ENCODE measurements at regions not wholly inside any gene's neighbourhood (a gene's known extent, or its start where the extent isn't known, plus 50 kb on each side); places are given as distances from the start of the nearest gene placed in this dataset.

DNA sequence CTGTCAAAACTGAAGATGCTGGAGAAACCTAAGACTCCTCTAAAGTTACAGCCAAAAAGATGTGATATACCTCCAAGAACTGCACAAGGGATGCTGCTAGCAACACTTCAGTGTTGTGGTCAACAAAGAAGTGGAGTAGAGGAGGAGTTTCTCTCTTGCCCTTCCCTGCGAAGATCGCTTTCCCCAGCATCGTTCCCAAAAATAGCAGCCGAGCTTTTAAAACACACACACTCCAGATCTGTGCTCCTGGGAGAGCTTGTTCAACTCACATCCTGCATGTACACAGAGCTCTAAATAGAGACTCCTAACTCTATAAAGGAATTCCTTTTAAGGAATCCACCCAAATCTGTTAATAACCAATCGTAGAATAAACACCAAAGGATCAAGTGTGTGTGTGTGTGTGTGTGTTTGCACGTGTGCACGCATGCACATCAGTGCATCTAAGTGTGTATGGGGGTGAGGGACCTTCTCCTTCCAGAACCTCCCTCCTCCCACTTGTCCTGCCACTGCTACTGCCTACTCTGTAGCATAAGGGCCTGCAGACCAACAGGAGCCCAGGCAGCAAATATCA, 58.5 kb downstream of the PSMG1 start:
- DNase-seq (ENCODE audit: low spot score) = no peak

DNA sequence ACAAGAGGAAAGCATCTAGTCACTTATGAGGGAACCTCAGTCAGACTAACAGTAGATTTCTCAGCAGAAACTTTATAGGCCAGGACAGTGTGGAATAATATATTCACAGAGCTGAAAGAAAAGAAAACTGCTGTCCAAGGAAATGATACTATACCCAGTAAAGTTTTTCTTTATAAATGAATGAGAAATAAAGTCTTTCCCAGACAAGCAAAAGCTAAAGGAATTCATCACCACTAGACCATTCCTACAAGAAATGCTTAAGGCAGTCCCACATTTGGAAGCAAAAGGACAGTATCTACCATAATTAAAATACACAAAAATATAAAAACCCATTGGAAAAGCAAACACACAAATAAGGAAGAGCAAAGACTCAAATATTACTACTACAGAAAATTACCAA, 59.9 kb downstream of the PSMG1 start:
- DNase-seq (ENCODE audit: low spot score) = no peak

DNA sequence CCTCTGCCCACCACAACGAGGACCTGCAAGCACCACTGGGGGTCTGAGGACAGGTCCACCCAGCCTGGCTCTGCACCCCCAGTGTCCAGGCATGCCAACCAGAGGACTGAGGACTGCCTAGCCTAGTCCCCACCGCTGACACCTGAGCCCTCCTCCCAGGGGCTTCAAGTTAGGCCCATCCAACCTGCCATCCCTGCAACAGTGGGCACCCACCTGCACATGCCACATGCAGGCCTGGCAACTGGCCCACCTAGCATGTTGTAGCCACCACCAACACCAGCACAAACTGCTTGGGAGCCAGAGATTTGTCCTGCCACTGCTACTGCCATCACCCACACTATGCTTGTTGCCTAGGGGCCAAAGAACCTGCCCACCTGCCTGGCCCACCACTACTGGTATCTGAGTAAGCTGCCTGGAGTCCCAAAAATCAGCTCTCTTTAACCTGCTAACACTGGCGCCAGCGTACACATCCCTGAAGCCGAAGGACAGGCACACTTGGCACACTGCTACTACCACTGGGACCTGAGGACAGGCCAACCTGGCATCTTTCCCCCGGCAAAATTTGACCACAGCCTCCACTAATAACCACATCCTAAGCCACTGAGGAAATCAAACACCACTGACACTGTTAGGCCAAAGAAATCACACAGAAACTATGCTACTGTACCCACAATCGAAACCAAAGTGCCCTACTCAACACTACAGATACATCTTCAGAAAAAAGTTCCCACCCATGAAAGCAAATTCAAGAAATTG, 61.5 kb downstream of the PSMG1 start:
- no peak for DNase-seq (ENCODE audit: low spot score)

DNA sequence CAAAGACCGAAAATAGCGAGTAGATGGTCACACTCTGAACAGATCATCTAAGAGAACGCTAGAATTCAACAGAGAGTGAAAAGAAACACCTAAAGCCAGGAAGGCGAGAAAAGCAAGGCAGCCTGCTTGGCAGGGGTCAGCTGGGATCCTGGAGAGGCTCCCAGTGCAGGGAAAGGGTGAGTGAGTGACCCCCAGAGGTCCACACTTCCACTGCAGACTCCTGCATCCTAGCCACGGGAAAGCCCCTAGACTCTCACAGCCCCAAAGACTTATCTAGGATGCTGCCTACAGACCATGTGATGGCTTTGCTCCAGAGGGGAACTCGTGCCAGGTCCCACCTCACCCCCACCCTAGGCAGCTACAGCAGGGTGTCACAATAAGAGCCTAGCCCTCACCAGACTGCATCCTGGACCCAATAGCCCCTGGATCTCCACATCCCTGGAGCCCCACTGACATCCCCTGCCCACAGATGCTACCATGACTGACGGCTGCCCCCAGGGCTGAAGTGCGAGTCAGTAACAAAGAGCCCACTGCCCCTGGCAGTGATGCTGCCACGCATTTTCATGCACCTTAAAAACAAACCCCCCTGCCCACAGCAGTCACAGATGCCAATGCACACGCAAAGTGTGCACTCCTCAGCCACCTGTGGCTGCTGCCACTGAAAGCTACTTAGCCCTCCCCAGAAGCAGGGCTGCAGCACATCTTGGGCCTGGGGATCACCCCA, 62.2 kb downstream of the PSMG1 start:
- DNase-seq (ENCODE audit: low spot score) = no peak

DNA sequence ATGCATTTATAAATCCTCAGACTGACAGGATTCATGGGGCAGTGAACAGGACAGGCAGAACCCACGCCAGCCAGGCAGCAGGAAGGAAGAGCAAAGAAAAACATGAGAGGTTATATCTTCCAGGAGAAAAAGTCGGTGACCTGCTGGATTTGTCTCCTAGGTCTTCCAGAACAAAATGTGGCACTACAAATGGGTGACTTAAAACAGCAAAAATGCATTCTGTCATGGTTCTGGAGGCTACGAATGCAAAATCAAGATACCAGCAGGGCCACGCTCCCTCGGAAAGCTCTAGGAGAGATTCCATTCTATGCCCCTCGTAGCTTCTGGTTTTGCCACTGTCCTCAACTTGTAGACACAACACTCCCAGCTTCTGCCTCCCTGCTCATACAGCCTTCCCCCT, 63.4 kb downstream of the PSMG1 start:
- no peak for DNase-seq (ENCODE audit: low spot score)

DNA sequence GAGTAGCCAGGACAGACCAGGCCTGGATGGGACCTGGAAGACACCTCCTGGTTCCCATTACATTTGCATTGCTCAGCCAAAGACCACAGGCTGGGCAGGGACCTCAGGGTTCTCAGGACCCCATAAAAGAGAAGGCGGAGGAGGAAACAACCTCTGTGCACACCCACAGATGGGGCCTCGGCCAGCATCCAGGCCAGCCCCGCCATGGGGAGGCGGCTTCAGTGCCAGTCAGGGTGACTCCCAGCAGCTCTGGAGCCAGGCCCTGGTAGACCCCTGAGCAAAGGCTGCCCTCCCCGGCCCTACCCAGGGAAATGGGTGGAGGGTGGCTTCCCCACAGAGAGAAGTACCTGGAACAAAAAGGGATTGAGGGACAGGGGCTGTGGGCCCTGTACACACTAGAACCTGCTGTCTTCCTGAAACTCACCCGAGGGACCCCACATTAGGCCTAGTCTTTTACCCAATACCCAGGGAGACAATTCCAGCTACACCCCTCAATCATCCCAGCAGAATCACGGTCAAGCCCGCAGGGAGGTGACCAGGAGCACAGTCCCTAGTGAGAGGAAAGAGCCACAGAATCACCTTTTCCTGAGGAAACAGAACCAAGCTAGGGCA, 64.5 kb downstream of the PSMG1 start:
- no peak for DNase-seq (ENCODE audit: low spot score)

DNA sequence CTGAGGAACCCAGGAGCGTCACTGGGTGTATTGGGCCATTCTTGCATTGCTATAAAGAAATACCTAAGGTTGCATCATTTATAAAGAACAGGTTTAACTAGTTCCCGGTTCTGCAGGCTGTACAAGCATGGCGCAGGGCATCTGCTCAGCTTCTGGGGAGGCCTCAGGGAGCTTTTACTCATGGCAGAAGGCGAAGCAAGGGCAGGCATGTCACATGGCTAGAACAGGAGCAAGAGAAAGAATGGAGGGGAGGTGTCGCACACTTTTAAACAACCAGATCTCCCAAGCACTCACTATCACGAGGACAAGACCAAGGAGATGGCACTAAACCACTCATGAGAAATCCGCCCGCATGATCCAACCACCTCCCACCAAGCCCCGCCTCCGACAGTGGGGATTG, 65.2 kb downstream of the PSMG1 start:
- DNase-seq (ENCODE audit: low spot score) = no peak

DNA sequence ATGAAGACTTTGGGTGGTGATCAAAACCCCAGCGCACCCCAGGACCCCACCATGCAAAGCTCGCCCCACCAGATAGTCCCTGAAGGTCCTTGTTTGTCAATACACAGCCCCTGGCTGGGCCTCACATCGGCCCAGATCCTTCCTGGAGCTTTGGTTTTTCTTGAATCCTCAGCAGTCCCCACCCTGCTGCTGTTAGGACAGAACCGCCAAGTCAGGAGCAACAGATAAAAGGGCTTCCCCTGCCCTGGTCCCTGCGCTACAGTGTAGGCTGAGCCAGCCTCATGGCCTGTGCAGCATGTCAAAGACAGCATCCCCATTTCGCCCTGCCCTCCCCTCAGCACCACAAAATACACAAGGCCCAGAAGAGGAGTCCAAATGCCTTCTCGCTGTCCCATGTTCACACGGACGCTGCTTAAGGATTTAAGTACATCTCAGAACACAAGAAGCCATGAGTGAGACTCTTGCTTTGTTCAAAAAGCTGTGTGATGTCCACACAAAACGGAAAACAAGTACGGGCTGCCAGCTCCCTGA, 65.7 kb downstream of the PSMG1 start:
- DNase-seq (ENCODE audit: low spot score) = no peak

DNA sequence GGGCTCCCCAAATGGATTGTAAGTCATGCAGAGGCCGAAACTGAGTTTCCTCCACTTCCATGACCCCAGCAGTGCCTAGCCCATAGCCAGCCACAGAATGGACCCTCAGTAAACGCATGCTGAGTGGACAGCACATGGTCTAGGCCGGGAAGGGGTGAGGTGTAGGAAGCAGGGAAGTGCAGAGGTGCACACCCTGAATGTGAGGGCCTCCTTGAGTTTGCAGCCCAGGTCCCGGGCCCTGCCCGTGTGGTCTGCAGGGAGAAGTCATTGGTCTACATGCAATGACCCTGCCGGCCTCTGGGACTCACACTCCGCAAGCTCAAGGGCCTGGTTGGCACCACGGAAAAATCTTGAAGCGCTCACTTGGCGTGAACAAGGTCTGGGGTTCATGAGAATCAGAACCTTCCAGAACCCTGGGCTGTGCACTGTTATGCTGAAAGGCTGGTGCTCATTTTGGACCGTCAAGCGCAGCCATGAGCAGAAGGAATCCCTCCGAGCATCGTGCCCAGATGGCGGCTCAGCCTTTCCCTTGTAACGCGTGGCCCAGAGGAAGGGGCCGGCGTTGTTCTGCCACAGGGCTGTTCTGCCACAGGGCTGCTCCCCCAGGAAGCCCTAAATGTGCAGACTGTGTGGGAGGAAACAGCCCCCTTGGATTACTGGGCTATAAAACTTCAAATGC, 66.4 kb downstream of the PSMG1 start:
- no peak for DNase-seq (ENCODE audit: low spot score)

DNA sequence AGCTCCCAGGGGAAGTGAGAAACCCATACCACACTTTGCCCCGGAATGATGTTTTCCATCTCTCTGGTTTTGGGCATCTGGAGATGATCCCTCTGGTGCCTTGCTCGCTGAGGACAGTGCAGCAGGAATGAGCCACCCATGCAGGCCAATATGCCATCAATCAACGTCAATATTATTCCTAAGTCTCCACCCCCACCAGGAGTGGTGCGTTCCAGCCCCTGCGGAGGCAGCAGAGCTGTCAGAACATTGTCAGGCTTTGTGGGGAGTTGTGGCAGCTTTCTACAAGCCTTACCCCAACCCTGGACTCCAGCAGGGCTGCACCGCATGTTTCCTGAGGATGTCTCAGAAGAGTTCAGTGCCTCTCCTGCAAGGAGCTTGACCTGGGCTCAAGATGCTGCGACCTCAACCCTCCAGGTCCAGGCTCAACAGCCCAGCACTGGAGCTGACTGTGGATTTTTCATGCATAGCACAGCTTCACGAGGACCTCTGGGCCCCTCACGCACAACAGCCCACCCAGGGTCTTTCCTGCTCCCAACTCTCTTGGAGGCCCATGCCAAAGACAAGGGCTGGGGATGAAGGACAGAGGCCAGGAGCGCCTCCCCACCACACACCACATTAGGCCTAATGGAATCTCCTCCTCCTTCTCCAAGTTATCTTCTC, 67.5 kb downstream of the PSMG1 start:
- no peak for DNase-seq (ENCODE audit: low spot score)

DNA sequence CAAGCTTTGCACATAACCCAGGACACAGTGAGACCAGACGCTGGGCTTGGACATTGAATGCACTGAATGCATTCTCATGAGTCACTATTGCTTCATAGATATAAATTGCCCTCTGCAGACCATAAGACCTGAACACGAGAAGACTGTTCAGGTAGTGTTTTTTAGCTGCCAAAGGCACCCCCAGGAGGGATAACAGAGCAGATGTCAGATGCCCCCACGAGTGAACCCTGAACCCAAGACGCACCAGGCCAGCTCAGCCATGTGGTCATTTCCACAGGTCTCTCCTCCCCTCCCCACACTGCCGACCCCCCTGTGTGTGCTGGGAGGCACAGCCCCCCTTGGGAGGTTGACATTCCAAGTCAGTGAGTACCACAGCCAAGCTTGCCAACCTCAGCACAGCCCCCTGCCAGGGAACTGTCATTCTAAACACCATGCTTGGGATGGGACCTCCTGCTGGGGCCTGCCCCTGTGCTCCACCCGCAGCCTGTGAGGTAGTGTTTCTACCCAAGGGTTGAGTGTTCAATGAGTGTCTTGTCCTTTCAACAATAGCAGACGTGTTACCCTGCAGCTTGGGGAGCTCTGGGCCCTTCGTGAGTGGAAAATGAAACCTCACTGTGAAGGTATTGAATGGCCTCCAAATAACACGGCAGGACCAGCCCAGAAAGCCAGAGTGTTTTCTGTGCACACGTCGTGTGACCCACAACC, 68.2 kb downstream of the PSMG1 start:
- DNase-seq (ENCODE audit: low spot score) = no peak

DNA sequence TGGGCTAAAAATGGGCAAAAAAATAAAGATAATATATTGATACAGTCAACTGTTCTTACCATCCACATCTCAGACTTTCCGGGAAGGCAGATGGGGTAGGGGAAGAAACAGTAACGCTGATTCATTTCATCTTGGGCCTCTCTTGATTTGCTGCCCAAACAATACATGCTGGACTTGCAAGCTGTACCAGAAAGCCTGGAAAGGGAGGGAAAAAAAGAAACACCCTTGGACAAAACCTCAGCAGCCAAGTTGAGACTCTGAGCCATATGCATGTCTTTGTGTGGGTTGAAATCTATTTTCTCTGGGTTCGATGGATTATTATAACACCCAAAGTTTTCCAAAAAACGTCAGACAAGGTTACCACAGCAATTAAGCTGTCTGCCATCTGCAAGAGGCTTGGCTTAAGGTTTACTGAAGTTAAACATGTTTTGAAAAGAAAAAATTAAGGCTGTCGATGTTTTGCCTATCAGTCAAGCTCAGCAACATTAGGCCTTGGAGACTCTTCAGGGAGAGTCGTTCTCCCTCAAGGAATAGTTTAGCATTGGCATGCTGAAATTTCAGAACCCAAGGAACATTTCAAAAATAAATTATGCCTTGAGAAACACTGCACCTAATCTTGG, 71.2 kb downstream of the PSMG1 start:
- no peak for DNase-seq (ENCODE audit: low spot score)

DNA sequence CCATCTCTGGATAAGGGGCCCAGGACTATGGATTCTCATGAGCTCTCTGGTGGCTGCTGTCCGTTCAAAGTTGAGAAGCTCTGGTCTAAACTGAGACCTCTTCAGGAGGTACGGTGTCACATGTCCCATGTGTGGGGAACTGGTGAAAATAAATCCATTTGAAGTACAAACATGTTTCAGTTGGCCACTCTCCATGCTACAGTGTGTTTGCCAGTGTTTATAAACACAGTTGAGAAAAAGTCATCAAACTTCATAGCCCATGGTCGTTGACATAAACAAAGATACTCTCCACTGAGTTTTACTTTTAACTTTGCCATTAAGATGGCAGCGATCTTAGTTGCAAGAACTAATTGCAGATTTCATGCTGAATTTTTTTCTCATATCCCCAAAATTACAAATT, 72.8 kb downstream of the PSMG1 start:
- no peak for DNase-seq (ENCODE audit: low spot score)

DNA sequence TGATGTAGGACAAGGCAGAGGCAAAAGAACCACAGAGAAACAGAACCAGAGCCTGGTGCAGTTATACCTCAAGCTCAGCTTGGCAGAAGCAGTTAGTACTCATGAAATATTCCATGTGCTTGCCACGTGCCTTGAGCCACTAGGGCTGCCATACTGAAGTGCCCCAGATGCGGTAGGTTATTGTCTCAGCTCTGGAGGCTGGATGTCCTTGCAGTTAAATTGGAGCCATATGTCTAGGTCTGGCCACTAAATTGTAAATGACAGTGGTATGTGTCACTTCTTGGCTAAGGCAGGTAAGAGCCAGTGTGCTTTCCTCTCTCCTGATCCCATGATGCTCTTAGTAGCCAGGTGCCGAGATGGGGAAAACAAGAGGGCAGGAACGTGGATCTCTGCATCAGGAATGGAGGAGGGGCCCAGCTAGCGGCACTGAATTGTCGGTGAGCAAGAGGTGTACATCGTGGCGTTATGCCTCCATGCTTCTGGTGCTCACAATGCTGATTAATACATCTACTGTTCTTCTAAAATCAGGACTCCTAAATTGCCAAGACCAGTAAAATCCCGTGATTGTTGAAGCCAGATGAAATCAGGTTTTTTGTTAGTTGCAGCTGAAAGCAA, 73.5 kb downstream of the PSMG1 start:
- DNase-seq (ENCODE audit: low spot score) = no peak

DNA sequence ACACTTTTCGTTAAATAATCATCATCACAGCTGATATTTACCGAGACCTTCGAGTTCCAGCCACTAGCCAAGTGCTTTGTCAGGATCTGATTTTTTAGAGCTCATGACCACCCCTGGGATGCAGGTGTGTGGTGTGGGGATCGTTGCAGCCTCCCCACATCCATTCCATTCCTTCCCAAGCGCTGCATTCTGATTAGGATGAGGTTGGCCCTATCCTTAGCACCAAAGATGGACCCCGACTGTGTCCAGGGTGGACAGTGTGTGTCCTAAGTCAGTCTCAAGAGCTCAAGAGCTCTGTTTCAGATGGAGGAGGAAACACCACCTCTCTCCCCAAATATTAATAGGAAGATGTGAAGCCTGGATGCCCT, 74.1 kb downstream of the PSMG1 start:
- no peak for DNase-seq (ENCODE audit: low spot score)

DNA sequence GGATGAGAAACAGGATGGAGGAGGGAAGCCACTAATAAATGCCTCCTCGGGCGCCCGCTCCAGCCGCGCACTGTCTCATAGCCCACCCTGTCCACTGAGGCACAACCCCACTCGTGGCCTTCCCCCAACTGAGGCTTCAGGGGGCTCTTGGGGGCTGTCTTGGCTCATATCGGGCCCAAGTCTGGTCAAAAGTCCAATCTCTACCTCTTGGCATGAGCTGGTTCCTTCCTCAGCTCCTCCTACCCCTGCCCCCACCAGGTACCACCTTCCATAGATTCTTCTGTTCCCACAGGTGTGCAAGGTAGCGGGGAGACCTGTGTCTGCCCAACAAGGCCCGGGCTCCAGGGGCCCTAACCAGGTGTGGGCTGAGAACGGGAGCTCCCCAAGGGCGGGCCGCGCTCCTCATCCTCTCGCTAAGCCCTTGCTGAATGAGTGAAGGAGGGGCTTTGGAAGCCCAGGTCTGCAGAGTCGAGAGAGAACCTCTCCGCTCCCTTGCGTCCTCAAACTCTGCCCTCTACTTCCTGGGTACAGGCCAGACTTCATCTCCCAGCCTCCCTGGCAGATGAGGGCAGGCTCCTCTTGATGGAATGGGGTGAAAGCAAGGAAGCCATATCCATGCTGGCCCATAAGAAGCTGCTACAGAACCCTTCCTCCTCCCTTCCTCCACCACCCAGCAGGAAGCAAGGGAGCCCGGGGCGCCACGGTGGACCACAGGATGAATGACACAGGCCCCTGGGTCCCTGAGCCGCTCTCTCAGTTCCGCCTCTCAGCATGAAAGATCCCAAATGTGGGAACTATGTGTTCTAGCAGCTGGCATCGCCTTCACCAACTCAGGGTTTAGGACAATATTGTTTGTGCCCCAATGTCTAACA, 74.7 kb downstream of the PSMG1 start:
- no peak for DNase-seq (ENCODE audit: low spot score)

DNA sequence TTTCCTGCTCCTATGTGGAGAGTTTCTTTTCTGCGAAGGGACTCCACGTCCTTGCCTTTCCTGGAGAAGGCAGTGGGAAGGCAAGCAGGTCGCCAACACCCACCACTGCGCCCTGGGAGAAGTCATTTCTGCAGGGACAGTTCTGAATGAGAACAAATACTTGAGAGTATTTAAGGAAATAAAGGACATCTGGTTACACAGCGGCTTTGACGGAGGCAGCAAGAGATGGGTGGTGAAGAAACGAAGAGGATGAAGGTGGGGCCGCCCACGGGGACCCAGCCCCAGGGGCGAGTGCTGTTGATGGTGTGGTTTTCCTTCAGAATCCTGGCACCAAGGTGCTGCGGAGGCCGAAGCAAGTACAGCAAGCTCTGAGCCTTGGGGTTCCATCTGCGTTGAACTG, 75.5 kb downstream of the PSMG1 start:
- no peak for DNase-seq (ENCODE audit: low spot score)

DNA sequence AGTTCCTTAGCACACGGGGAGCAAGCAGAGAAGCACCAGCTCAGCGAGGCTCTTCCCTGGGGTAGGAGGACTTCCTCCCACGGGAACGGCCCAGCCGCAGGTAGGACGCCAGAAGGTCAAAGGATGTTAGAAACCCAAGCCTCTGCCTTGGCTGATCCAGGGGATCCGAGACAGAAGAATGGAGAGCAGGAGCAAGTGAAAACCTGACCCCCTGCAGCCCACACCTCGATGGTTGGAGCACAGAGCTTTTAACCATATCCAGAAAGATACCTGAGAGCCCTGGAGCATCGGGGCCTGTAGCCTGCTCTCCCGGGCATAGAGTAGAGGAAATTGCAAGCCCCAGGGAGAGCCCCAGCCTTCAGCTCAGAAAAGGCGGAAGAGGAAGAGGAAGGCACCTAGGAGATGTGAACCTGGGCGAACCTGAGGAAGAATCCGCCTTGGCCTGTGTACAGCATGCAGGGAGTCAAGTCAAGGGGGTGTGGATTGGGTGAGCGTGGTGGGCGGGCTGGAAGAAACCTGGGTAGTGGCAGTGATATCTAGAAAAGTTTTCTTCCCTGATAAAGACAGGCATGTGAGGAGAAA, 76.3 kb downstream of the PSMG1 start:
- DNase-seq (ENCODE audit: low spot score) = no peak

DNA sequence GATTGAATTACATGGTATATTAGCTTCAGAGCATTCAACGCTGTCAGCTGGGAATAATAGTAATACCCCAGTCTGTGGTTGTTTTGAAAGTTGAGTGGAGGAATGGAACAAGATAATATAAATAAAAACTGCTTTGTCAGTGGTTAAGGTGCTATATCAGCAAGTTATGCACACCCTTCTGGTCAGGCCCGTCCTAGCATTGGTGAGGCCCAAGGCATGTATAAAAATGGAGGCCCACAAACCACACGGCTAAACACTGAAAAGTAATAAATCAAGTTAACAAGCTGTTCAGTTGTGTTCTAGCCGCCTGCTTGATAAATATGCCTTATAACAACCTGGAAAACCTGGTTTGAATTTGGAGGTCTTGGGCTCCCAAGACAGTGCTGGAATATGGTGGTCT, 77.4 kb downstream of the PSMG1 start:
- no peak for DNase-seq (ENCODE audit: low spot score)

Measured in hematopoietic multipotent progenitor cell treated with erythropoietin and hydrocortisone succinate and interleukin-3 and kit ligand, for 17 days (in vitro differentiated cells).